SU-DHL-6 (cell line): ENCODE measurements at regions not wholly inside any gene's neighbourhood (a gene's known extent, or its start where the extent isn't known, plus 50 kb on each side); places are given as distances from the start of the nearest gene placed in this dataset.

ENCODE experiments used
- CTCF ChIP-seq: fragments of 200-600 bp; sonication (generic); IDR thresholded peaks from one replicate; pipeline ENCODE4 v1.5.1; 2017; ENCODE audit warnings: antibody characterized with exemption, mild to moderate bottlenecking, low read length, moderate library complexity; ENCODE audit not compliant: insufficient read depth, poor library complexity, severe bottlenecking
- EZH2phosphoT487 ChIP-seq: fragments of 200-600 bp; sonication (generic), shearing (Covaris generic); conservative IDR thresholded peaks from 2 replicates; pipeline ENCODE4 v1.6.1; 2018; ENCODE audit warnings: mild to moderate bottlenecking, antibody characterized with exemption, low read length, moderate library complexity, mixed read lengths

GRCh38 chr2:100641125-100641435 lies 78.3 kb downstream of the PDCL3 start:
- TF ChIP-seq CTCF (no peak), EZH2phosphoT487 (no peak)
